ENCODE measurements at regions not wholly inside any gene's neighbourhood (a gene's known extent, or its start where the extent isn't known, plus 50 kb on each side); places are given as distances from the start of the nearest gene placed in this dataset.

DNA sequence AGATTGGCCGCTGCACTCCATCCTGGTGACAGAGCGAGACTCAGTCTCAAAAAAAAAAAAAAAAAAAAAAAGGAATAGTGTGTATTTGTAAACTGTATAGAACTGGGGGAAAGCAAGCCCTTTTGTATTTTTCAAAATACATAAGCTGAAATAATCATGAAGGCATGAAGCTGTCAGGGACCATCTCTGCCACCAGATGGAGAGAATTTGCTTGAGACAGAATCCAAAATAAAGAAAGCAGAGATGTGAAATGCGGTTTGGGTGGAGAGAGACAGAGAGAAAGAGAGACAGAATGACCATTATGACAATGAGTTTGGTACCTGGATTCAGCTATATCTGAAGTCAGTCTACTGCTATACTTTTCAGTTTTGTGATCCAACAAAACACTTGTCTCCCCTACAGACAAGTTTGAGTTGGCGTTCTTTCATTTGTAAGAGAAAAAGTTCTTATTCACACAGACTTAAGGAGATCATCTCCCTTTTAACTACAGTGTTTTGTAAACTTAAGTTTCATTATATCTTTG is 155.7 kb upstream of the LRIG3 start:
- TF ChIP-seq, protein P1, sequence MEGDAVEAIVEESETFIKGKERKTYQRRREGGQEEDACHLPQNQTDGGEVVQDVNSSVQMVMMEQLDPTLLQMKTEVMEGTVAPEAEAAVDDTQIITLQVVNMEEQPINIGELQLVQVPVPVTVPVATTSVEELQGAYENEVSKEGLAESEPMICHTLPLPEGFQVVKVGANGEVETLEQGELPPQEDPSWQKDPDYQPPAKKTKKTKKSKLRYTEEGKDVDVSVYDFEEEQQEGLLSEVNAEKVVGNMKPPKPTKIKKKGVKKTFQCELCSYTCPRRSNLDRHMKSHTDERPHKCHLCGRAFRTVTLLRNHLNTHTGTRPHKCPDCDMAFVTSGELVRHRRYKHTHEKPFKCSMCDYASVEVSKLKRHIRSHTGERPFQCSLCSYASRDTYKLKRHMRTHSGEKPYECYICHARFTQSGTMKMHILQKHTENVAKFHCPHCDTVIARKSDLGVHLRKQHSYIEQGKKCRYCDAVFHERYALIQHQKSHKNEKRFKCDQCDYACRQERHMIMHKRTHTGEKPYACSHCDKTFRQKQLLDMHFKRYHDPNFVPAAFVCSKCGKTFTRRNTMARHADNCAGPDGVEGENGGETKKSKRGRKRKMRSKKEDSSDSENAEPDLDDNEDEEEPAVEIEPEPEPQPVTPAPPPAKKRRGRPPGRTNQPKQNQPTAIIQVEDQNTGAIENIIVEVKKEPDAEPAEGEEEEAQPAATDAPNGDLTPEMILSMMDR (conservative IDR thresholded peaks at IDR 0.05) = no peak
- TF ChIP-seq ZFX (IDR thresholded peaks at IDR 0.05) = no peak
